Endothelial cell of umbilical vein (primary cell): ENCODE measurements at regions not wholly inside any gene's neighbourhood (a gene's known extent, or its start where the extent isn't known, plus 50 kb on each side); places are given as distances from the start of the nearest gene placed in this dataset.

Experiments
- BruUV-seq: library from RNA; stranded (reverse); fragments of 400-500 nt; replicated peaks from 2 replicates; lab custom pipeline; 2021; lab: Mats Ljungman, UMichigan
- CTCF ChIA-PET: fragments of 300-600, 350-600 bp; sonication (Branson Sonifier 250); formaldehyde crosslinking; loops from one replicate; lab custom pipeline; 2021; ENCODE audit warnings: antibody characterized with exemption, inconsistent platforms; lab: Charles Lee
- POLR2A ChIA-PET: fragments of 300-600, 350-600 bp; sonication (Branson Sonifier 250); formaldehyde crosslinking; loops from one replicate; lab custom pipeline; 2021; ENCODE audit warnings: antibody characterized with exemption, inconsistent platforms; lab: Charles Lee
- DNase-seq: peaks from one replicate; pipeline ENCODE4 v3.0.0-alpha.2; 2011; ENCODE audit warnings: low read depth, low spot score
- FAIRE-seq: peaks from 2 replicates; lab custom pipeline; 2011; peaks lifted over from hg19 to GRCh38; lab: Jason Lieb, UNC
- H2AFZ ChIP-seq: 2 replicates; pipeline ENCODE4 v1.6.0; 2012; ENCODE audit warnings: low read depth, low read length, control low read depth, inconsistent platforms
- H3K27ac ChIP-seq: 2 replicates; pipeline ENCODE4 v1.5.1; 2011; ENCODE audit warnings: low read depth, mild to moderate bottlenecking, control low read depth, low read length, moderate library complexity; ENCODE audit not compliant: insufficient read depth
- H3K27me3 ChIP-seq, 2 experiments: 2 replicates each; pipeline versions ENCODE4 v1.6.0 to v1.6.1; 2011; ENCODE audit warnings: low read length in 2 of 2, mixed read lengths in 1 of 2; ENCODE audit not compliant: control insufficient read depth in 2 of 2, insufficient read depth in 2 of 2
- H3K36me3 ChIP-seq, 2 experiments: 2 replicates in 1 of 2; 3 replicates in 1 of 2; pipeline ENCODE4 v1.5.1; 2011; ENCODE audit warnings: low read length in 2 of 2, mild to moderate bottlenecking in 1 of 2, moderate library complexity in 1 of 2; ENCODE audit not compliant: control insufficient read depth in 2 of 2, insufficient read depth in 2 of 2; ENCODE audit errors: extremely low read depth in 1 of 2
- H3K4me1 ChIP-seq: 3 replicates; pipeline ENCODE4 v1.5.1; 2011; ENCODE audit warnings: mild to moderate bottlenecking, low read length; ENCODE audit not compliant: control insufficient read depth, insufficient read depth; ENCODE audit errors: extremely low read depth
- H3K4me2 ChIP-seq: 2 replicates; pipeline ENCODE4 v1.6.1; 2011; ENCODE audit warnings: low read length, control low read depth, mixed read lengths; ENCODE audit not compliant: insufficient read depth
- H3K4me3 ChIP-seq, 3 experiments: fragments of 200-600 bp in 1 of 3; sonication (generic), shearing (Covaris generic) in 1 of 3; replicated peaks in 1 of 3; 2 replicates each; pipeline ENCODE4 v1.5.1; 2011 to 2016; ENCODE audit warnings: control low read depth in 3 of 3, low read length in 3 of 3, mild to moderate bottlenecking in 2 of 3, inconsistent platforms in 1 of 3, low read depth in 1 of 3, moderate library complexity in 1 of 3; ENCODE audit not compliant: insufficient read depth in 1 of 3
- H3K79me2 ChIP-seq: 2 replicates; pipeline ENCODE4 v1.6.0; 2012; ENCODE audit warnings: low read length, inconsistent platforms; ENCODE audit not compliant: control insufficient read depth, insufficient read depth
- H3K9ac ChIP-seq: replicated peaks from 2 replicates; pipeline ENCODE3; 2011; ENCODE audit warnings: low read length, control low read depth; ENCODE audit not compliant: insufficient read depth; ENCODE audit errors: extremely low read depth
- H3K9me1 ChIP-seq: replicated peaks from 3 replicates; pipeline ENCODE4 v1.6.0; 2011; ENCODE audit warnings: mild to moderate bottlenecking, low read length; ENCODE audit not compliant: control insufficient read depth, insufficient read depth; ENCODE audit errors: extremely low read depth
- H3K9me3 ChIP-seq: replicated peaks from 2 replicates; pipeline ENCODE4 v1.5.1; 2012; ENCODE audit warnings: low read length, inconsistent platforms; ENCODE audit not compliant: control insufficient read depth, insufficient read depth
- H4K20me1 ChIP-seq: replicated peaks from 2 replicates; pipeline ENCODE3; 2011; ENCODE audit warnings: mild to moderate bottlenecking, low read length; ENCODE audit not compliant: control insufficient read depth, insufficient read depth; ENCODE audit errors: extremely low read depth
- EZH2 ChIP-seq: IDR thresholded peaks from 2 replicates; pipeline ENCODE4 v1.6.1; 2012; ENCODE audit warnings: borderline replicate concordance, low read depth, mild to moderate bottlenecking, moderate library complexity, low read length, inconsistent platforms; ENCODE audit not compliant: severe bottlenecking
- FOS ChIP-seq: IDR thresholded peaks from 2 replicates; pipeline ENCODE4 v1.6.1; 2011; ENCODE audit warnings: mild to moderate bottlenecking, low read length, moderate library complexity, borderline replicate concordance; ENCODE audit not compliant: insufficient read depth
- GATA2 ChIP-seq: IDR thresholded peaks from 2 replicates; pipeline ENCODE4 v1.7.0; 2011; ENCODE audit warnings: low read depth, mild to moderate bottlenecking, moderate library complexity, mixed read lengths, low read length; ENCODE audit not compliant: insufficient read length, insufficient read depth
- JUN ChIP-seq: IDR thresholded peaks from 2 replicates; pipeline ENCODE4 v1.6.1; 2011; ENCODE audit warnings: borderline replicate concordance, low read depth; ENCODE audit not compliant: insufficient read length, insufficient read depth
- MYC ChIP-seq: IDR thresholded peaks from one replicate; pipeline ENCODE4 v1.6.1; 2011; ENCODE audit warnings: mild to moderate bottlenecking, low read depth, low read length
- POLR2A ChIP-seq: IDR thresholded peaks from 2 replicates; pipeline ENCODE4 v1.6.1; 2012; ENCODE audit warnings: low read depth, mild to moderate bottlenecking, control low read depth, low read length
- POLR2AphosphoS5 ChIP-seq: IDR thresholded peaks from 2 replicates; pipeline ENCODE4 v1.6.1; 2012; ENCODE audit warnings: low read depth, mild to moderate bottlenecking, control low read depth, low read length, moderate library complexity; ENCODE audit not compliant: insufficient read depth
- dilution Hi-C: fragments of 300-500 bp; cut with MboI; formaldehyde crosslinking; loops from one replicate; pipeline ENCODE4 v1.15.0; 2019; ENCODE audit warnings: low sequenced_read_pairs; ENCODE audit not compliant: extremely low pct_ligation_motif_present
- intact Hi-C: fragments of 100-400 bp; cut with micrococcal nuclease; formaldehyde crosslinking; loops from one replicate; pipeline ENCODE4 v1.10.0; 2022
- TF ChIP-seq, protein P1 (sequence below): IDR thresholded peaks from 2 replicates; pipeline ENCODE4 v1.6.1; 2011; ENCODE audit not compliant: insufficient read depth, insufficient read length
- TF ChIP-seq, protein P2 (sequence below), 2 donors: IDR thresholded peaks; 1 replicate in 1 of 2; 2 replicates in 1 of 2; pipeline ENCODE4 v1.5.1; 2011; ENCODE audit warnings: low read length in 2 of 2, mild to moderate bottlenecking in 2 of 2, moderate library complexity in 2 of 2, control low read depth in 1 of 2, inconsistent platforms in 1 of 2, low read depth in 1 of 2; ENCODE audit not compliant: insufficient read depth in 1 of 2; ENCODE audit errors: extremely low read depth in 1 of 2

DNA sequence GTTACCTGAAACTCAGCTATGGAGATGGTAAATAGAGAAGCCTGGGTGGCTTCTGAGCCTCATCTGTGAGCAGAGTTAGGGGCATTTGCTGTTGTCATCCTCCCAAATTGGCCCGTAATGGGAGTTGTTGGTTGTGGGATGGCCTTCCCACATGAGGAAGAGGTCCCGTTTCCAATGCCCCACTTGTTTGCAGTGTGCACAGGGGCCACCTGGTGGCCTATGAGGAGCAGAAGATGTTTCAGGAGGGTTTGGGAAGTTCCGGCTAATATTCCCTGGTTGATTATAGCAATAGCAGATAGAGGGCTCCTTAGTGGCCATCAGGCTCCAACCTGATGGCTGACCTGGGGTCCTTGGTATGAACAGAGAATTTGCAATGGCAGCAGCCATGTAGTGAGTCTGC is 1546.5 kb downstream of the OTOL1 start:
- ChIA-PET POLR2A (no interaction called here), CTCF (no interaction called here)
- Histone ChIP-seq H3K9ac (no peak overlapping the region), H3K27ac (no peak overlapping the region), H3K79me2 (no peaks in the 10 kb centered on the region), H2AFZ (no peak overlapping the region), H3K4me3 (no peak overlapping the region), H3K4me1 (no peaks in the 10 kb centered on the region), H4K20me1 (no peaks in the 10 kb centered on the region), H3K9me1 (no peaks in the 10 kb centered on the region), H3K27me3 (no peaks in the 10 kb centered on the region), H3K4me2 (no peak overlapping the region), H3K36me3 (no peaks in the 10 kb centered on the region), H3K9me3 (no peaks in the 10 kb centered on the region)
- intact Hi-C loops (no loop called here), dilution Hi-C loops (no loop called here)
- no TSS peak for BruUV-seq
- FAIRE-seq (no peak), DNase-seq (no peak)
- TF ChIP-seq POLR2AphosphoS5 (no peak), GATA2 (no peak), FOS (no peak), JUN (no peak), MYC (no peak), POLR2A (no peak), EZH2 (no peak)
- TF ChIP-seq, protein P1, sequence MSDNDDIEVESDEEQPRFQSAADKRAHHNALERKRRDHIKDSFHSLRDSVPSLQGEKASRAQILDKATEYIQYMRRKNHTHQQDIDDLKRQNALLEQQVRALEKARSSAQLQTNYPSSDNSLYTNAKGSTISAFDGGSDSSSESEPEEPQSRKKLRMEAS = no peak
- TF ChIP-seq, protein P2, sequence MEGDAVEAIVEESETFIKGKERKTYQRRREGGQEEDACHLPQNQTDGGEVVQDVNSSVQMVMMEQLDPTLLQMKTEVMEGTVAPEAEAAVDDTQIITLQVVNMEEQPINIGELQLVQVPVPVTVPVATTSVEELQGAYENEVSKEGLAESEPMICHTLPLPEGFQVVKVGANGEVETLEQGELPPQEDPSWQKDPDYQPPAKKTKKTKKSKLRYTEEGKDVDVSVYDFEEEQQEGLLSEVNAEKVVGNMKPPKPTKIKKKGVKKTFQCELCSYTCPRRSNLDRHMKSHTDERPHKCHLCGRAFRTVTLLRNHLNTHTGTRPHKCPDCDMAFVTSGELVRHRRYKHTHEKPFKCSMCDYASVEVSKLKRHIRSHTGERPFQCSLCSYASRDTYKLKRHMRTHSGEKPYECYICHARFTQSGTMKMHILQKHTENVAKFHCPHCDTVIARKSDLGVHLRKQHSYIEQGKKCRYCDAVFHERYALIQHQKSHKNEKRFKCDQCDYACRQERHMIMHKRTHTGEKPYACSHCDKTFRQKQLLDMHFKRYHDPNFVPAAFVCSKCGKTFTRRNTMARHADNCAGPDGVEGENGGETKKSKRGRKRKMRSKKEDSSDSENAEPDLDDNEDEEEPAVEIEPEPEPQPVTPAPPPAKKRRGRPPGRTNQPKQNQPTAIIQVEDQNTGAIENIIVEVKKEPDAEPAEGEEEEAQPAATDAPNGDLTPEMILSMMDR (IDR thresholded peaks at IDR 0.05; ENCODE audit: extremely low read depth in 1 of 2, insufficient read depth in 1 of 2, low read depth in 1 of 2, low read length in 2 of 2) = no peak
